ENCODE measurements at regions not wholly inside any gene's neighbourhood (a gene's known extent, or its start where the extent isn't known, plus 50 kb on each side); places are given as distances from the start of the nearest gene placed in this dataset.
"Not testable (repeated sequence)": the region's sequence is repeated elsewhere in the genome, so short reads cannot be mapped to it uniquely, and the experiment has no call there.

DNA sequence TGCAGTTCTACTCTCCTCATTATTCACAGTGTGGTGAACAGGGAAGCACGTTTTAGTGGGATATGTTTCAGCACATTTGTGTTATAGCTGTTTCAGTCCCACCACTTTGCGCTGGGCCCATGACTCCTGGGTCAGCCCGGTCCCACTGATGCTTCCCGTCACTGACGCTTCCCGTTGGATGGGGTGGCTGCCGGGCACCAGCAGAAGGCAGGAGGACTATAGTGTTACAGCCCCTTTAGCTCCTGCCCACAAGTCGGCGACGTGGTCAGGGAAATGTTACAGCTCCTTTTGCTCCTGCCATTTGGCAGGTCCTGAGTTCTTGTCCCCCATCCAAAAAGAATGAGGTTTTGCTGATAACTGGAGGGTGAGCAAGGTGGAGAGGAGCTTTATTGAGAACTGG is 732.2 kb downstream of the NR4A2 start:
- DNase-seq (ENCODE audit: low spot score), result no peak
- ATAC-seq, result no peak

DNA sequence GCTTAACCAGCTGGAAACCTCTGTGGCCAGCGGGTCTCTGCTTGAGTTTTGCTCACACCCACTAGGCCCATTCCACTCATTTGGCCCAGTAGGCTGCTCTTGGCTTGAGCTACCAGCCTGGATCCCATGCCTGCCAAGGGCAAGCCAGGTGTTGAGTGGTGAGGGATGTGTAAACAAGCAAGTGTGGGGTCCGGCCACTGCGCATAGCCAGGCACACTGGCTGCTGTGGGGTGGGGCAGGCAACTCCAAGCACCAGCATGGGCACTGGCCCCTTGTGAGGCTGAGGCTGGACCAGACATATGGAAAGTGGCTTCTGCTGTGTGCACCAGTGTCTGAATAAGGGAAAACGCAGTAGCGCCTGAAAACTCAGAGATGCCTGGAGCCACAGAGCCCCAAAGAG is 732.7 kb downstream of the NR4A2 start:
- DNase-seq (ENCODE audit: low spot score) (no peak), ATAC-seq (no peak)

DNA sequence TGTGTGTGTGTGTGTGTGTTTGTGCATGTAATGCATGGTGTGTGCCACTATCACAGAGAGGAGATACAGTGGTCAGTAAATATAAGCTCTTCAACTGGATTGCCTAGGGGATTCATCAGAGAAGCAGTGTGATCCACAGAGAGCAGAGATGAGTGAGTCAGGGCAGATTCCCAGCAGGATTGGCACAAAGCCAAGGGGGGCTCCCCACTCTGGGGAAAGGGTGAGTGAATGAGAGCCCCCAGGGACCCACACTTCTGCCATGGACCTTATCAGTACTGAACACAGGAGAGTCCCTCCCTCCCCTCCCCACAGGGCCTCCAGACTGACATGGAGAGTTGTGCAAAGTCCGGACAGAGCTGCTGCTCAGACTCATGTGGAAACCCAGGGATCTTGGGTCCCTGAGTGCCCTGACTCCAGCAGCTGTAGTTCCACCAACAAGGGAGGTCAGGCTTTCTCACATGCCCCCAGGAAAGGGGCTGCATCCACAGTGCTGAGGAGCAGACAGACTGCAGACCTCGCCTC is 748.8 kb downstream of the NR4A2 start:
- ATAC-seq (no peak), DNase-seq (ENCODE audit: low spot score) (no peak)

DNA sequence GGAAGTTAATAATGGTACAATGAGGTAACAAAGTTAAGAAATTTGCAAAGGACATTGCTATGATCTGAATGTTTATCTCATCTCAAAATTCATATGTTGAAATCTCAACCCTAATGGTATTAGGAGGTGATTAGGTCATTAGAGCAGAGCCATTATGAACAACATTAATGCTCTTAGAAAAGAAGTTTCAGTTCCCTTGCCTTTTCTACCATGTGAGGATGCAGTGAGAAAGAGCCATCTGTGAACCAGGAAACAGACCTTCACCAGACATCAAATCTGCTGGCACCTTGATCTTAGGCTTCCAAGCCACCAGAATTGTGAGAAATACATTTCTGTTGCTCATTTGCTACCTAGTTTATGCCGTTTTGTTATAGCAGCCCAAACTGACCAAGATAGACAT is 757.6 kb downstream of the NR4A2 start:
- ATAC-seq (no peak), DNase-seq (ENCODE audit: low spot score) (no peak)

DNA sequence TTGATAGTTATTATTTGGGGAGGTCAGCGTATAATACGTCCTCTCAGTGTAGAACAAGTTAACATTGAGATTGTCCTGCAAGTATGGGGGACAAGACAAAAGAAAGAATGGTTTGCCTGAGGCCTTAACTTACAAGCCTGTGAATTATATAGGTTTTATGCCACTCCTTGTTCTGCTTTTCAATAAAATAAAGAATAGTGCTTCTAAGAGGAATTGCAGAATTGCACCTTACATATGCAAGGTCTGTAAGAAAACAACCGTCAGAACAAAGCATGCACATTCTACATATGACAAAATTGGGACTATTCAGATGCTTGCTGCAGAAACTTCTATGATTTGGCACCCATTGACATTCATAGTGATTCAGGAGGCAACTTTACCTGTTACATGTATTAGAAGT is 785.0 kb downstream of the NR4A2 start:
- DNase-seq (ENCODE audit: low spot score), result no peak
- no peak for ATAC-seq

DNA sequence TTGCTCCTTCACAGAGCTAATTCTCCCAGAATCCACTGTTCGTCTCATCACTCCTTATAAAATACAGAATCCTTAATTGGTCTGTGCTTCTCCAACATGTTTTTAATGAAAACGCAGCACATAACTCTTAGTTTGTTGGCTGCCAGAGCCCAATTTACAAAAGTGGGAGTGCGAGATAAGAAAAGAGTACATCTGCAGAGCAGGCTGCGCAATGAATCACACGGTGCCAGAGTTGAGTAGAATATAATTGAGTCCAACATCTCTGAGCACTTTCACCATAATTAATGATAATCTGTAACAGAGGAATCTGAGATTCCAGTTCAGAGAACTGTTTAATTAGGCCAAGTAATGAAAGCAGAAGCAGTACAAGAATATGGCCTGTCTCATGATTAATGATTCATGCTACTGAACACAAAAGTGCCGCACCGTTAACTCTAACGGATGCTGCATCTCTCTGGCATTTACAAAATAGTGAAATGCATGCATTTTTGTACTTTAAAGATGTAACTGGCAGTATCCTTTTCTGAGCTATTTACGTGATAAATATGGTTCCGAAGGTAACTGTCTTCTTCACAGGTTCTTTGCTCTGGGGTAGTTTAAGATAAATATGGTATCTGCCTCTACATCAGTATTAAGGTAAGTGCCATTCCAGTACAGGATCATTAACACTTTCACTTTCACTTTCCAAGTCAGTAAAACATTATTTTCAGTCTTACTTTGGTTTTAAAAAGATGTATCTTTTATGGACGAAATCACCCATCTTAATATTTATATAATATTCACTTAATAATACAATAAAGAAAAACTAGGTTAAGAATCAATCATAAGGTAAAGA is 785.6 kb downstream of the NR4A2 start:
- no peak for ATAC-seq
- DNase-seq (ENCODE audit: low spot score), result no peak

DNA sequence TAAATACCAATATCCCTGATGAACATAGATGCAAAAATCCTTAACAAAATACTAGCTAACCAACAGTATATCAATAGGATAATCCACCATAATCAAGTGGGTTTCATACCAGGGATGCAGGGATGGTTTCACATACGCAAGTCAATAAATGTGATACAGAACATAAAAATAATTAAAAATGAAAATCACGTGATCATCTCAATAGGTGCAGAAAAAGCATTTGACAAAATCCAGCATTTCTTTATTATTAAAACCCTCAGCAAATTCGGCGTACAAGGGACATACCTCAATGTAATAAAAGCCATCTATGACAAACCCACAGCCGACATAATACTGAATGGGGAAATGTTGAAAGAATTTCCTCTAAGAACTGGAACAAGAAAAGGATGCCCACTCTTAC is 793.5 kb downstream of the NR4A2 start:
- not testable (repeated sequence) for ATAC-seq

DNA sequence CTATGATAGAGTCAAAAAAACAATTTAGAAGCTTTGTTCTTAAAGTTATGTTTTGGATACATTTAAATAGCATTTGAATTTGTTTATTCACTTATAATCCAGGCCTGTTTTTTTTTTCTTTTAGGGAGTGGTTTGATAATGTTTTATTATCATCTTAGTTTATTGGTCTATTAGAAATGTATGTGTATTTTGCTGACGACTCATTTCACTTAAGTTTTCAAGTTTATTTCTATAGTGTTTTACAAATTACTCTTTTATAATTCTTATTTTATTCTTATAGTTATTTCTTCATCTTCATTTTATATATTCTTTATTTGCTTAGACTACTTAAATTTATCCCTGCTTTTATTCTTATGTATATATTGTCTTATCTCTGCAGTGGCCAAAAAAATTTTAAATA is 804.5 kb downstream of the NR4A2 start:
- no peak for DNase-seq (ENCODE audit: low spot score)
- ATAC-seq, result no peak

More for the DNA sequence above, 793.5 kb downstream of the NR4A2 start:
- not testable (repeated sequence) for DNase-seq (ENCODE audit: low spot score)

DNA sequence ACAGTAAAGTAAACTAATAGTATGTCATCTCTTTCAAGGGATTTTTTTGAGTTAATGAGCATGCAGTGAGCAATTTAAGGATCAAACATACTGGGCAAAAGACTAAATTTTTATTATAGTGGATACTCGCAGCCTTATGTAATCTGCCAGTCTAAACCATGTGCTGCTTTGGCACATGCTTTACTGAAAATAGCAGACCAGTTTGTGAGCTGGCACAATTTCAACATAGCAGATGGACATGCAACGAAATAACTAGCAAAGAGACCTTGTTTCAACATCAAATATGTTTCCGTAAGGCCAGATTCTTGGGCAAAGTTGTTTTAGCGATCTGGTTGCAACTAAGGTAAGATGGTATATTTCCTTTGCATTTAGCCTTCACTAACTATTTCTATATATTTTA is 807.3 kb downstream of the NR4A2 start:
- no peak for ATAC-seq
- DNase-seq (ENCODE audit: low spot score), result no peak

DNA sequence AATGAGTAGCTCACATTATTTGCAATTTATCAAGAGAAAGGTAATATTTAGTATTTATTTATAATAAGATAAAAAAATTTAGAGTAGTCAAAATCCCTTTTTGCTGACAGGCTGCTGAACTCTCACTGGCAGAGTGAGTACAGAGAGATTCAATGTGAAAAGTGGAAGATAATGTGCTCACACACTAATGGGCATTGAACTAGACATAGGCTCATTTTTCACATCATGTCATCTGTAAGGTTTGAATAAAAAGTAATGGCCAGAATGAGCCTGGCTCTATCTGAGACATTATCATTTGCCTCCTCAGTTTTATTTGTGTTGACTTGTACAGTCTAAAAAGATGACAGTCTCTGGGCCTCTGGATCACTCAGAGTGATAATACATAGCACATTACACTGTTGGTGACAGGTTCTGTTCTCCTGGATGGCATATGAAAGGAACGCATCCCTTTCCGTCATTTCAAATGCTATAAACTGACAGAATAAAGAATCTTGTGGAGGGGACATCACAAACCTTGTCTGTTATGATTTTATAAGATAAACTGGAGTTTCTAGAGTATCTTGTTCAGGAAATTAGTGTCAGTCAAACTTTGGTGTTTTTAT is 812.9 kb downstream of the NR4A2 start:
- ATAC-seq, result no peak
- no peak for DNase-seq (ENCODE audit: low spot score)

DNA sequence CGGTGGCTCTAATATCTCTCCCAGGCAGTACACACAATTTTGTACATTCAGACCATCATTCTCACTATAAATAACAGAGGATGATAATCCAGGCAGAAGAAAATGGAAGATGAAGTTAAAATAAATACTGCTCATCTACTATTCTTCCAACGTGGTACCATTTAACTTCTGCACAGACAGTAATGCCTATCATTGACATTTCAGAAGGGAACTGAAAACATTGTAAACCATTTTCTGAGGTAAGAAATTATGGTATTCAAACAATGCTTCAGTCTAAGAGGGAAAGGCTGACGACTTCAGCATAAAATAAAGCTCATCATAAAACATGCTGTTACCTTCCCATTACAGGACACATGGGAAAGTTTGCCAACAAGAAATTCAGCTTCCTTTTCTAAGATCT is 814.4 kb downstream of the NR4A2 start:
- DNase-seq (ENCODE audit: low spot score) (no peak), ATAC-seq (no peak)

DNA sequence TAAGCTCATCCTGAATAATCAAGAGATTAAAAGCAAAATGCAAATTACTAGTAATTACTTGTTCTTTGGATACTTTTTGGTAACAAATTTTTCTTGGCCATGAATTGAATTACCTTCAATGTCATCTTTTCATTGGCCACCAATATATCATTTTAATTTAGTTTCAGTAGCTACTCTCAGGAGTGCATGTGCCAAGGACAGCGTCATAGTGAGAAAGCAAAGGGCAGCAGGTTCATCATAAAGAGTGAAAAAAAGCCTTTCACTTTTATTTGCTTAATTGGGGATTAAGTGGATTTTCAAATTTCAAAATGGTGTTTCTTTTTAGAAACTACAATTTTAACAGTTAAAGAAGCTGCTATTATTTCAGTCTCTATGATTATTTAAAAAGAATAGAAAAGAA is 815.2 kb downstream of the NR4A2 start:
- DNase-seq (ENCODE audit: low spot score) (no peak), ATAC-seq (no peak)

DNA sequence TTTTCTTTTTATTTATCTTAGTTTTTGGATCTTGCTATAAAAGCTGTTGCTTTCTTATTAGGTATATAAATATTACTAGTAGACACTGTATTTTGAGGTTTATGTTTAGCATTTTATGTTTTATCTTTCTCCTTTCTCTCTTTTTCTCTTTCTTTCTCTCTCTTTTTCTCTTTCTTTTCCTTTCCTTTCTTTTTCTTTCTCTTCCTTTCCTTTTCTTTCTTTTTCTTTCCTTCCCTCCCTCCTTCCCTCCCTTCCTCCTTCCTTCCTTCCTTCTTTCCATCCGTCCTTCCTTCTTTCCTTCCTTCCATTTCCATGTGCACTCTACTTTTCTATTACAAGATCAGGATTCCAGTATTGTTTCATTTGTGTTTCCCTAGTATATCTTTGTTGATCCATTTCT is 814.8 kb downstream of the KCNJ3 start:
- ATAC-seq, result no peak
- DNase-seq (ENCODE audit: low spot score), result no peak

DNA sequence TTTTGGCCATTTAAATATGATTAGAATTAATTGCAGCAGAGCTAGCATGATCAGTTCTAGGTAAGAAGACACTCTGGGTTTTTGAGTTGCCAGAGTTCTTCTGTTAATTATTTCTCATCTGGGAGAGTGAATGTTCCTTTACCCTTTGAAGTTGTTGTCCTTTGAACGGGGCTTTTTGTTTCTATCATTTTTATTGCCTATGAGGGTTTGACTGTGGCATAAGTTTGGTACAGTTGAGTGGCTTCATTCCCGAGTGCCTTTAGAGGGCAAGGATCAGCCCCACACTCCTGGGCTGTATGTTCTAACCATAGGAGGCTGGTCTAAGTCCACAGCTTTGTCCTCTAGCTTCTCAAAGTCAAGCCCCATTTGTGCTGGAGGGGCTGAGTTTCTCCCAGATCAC is 804.3 kb downstream of the KCNJ3 start:
- DNase-seq (ENCODE audit: low spot score) (no peak), ATAC-seq (no peak)

DNA sequence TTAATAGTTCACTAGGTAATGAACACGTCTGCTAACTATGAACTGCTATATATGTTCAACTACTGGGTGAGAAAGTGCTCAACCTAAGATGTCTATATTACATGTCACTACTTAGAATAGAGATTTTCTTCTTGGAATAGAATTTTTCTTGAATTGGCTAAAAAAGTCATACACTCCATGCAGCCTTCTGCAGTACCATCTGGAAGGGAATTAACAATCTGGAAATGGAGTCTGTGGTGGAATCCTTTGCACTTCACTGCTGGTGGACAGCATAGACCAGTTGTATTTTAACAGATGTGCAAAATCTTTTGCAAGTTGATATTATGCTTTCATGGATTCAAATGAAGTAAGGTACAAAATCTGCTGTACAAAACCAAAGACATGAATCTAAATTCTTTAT is 799.6 kb downstream of the KCNJ3 start:
- DNase-seq (ENCODE audit: low spot score), result no peak
- no peak for ATAC-seq

DNA sequence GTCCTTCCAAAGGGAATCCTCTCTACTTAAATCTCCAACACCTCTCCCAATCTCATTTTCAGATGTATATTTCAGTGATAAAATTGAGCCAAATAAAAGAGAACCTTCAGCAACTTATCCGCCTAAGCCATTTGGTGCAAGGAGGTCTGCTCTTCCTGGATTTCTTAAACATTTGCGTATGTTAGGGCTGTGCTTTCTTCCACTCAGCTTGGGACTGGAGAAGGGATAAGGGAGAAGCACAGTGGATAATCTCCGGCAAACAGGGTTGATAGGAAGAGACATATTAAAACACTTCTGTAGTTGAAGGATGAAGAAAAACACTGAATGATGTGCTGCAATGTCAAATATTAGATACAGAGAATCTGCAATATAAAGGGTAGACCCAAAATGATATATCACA is 796.2 kb downstream of the KCNJ3 start:
- no peak for ATAC-seq
- DNase-seq (ENCODE audit: low spot score), result no peak

DNA sequence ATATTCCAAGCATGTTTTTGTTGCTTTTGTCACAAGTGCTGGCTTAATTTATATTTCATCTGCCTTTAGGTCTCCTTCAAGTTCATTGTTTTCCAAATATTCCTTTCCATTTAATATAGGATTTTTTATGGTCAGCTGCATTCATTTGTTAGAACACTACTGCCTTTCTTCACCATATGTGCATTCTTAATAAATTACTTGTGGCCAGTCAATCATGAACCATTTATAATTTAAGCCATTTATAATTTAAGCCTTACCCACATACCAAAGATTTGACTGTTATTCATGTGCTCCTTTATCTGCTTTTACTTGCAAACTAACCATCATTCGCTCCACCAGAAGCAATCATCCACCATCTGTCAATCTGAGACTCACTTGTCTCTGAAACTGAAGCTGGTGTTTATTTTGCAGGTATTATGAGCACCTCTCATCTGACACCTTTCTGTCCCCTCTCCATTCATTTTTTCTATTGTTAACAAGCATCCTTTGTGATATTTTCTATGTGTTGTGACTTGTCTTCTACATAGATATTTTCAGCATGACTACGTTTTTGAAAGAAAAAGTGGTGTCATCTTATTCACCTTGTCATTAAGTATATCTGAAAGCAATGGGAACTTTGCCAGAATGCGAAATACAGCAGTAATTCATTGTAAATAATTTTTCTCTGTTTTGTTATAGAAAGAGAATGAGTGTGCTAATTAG is 786.8 kb downstream of the KCNJ3 start:
- ATAC-seq, result no peak

DNA sequence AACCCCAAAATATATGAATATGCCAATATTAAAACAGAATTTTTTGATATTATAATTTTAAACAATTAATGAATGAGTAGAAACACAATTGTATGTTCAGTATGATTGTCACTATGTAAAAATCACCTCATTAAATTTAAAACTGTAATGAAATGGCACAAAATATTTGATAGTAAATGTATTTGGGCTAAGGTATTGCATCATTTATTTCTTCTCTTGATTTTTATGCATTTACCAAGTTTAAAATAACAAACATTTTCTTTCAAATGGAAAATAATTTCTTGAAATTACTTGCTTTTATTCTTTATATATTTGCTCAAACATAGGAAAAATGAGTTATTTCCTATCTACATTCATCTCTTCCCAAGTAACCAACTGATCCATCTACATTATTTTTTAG is 782.6 kb downstream of the KCNJ3 start:
- DNase-seq (ENCODE audit: low spot score) (no peak), ATAC-seq (no peak)

More for the DNA sequence above, 786.8 kb downstream of the KCNJ3 start:
- no peak for DNase-seq (ENCODE audit: low spot score)

DNA sequence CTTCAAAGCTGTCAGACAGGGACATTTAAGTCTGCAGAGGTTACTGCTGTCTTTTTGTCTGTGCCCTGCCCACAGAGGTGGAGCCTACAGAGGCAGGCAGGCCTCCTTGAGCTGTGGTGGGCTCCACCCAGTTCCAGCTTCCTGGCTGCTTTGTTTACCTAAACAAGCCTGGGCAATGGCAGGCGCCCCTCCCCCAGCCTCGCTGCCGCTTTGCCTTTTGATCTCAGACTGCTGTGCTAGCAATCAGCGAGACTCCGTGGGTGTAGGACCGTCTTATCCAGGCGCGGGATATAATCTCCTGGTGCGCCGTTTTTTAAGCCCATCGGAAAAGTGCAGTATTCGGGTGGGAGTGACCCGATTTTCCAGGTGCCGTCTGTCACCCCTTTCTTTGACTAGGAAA is 773.5 kb downstream of the KCNJ3 start:
- not testable (repeated sequence) for ATAC-seq

DNA sequence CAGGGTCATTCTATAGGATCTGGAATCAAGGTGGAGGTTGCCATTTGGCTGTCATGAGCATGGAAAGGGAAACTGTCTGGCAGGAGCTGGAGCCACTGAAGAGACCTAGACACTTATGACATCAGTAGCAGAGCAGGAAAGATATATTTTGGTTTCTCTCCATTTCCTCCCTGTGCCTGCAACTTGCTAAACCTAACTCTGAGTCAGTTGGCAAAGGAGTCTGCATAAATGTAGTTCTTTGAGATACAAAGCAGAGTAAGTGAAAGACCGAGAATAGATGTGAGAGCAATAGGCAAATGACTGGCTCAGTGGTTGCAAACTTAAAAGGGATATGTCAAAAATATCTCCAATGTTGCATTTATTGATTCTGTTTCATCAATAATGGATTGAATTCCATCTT is 757.7 kb downstream of the KCNJ3 start:
- DNase-seq (ENCODE audit: low spot score), result no peak

More for the DNA sequence above, 773.5 kb downstream of the KCNJ3 start:
- not testable (repeated sequence) for DNase-seq (ENCODE audit: low spot score)

DNA sequence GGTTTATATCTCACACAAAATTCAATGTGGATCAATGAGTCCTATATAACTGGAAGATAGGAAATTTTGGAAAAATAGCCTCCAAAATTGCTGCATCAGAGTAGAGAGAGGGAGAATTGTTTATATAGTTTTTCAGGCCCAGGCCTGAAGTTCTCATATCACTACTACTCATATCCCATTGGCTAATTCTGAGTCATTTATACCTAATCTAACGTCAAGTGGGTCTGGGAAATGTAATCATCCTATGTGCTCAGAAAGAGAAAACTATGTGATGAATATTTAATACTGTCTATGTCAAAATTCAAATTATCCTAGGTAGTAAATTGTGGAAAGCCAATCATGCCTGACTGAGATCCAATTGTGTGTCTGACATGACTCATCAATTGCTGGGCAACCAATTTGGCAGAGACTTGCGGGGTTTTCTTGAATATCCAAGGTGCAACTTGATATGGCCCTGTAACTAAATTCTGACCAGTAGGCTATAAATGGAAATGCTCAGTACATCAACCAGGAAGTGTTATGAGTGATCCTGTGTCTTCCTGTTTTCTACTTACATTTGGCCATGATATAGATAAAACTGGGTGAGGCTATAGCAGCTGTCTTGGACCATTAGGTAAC is 744.4 kb downstream of the KCNJ3 start:
- ATAC-seq (no peak), DNase-seq (ENCODE audit: low spot score) (no peak)

More for the DNA sequence above, 757.7 kb downstream of the KCNJ3 start:
- ATAC-seq, result no peak
